ENCODE measurements at regions not wholly inside any gene's neighbourhood (a gene's known extent, or its start where the extent isn't known, plus 50 kb on each side); places are given as distances from the start of the nearest gene placed in this dataset.

GRCh38 chr15:62868507-62868906 is 174.0 kb upstream of the TPM1 start:
- TF ChIP-seq CTCF (IDR thresholded peaks at IDR 0.05; ENCODE audit: low read depth, low read length, missing input control) (no peak), EGR1 (IDR thresholded peaks at IDR 0.05; ENCODE audit: low read depth in 2 of 2) (no peak), NR2F2 (IDR thresholded peaks at IDR 0.05) (no peak), RAD21 (IDR thresholded peaks at IDR 0.05) (no peak), TAF1 (conservative IDR thresholded peaks at IDR 0.05) (no peak), JUND (IDR thresholded peaks at IDR 0.05) (no peak), MAX (IDR thresholded peaks at IDR 0.05) (no peak), REST (IDR thresholded peaks at IDR 0.05) (no peak), GABPA (IDR thresholded peaks at IDR 0.05 in 1 of 2, conservative IDR thresholded peaks at IDR 0.05 in 1 of 2) (no peak), FOXA1 (IDR thresholded peaks at IDR 0.05) (no peak), RXRA (IDR thresholded peaks at IDR 0.05) (no peak)

Data from liver (tissue), 3 donors.